Panc1 (cell line): ENCODE measurements at regions not wholly inside any gene's neighbourhood (a gene's known extent, or its start where the extent isn't known, plus 50 kb on each side); places are given as distances from the start of the nearest gene placed in this dataset.

ENCODE experiments used
- POLR2AphosphoS5 ChIP-seq: IDR thresholded peaks from 2 replicates; pipeline ENCODE4 v1.6.1; 2012; ENCODE audit warnings: mild to moderate bottlenecking, low read depth, low read length, moderate library complexity
- TF ChIP-seq, protein P1 (sequence below): fragments of 450-650 bp; IDR thresholded peaks from 2 replicates; pipeline ENCODE4 v1.5.1; 2017; ENCODE audit warnings: mild to moderate bottlenecking
- TF ChIP-seq, protein P2 (sequence below), 2 experiments: IDR thresholded peaks; 2 replicates each; pipeline ENCODE4 v1.6.1; 2011 to 2012; ENCODE audit warnings: low read depth in 2 of 2, control low read depth in 1 of 2, low read length in 1 of 2, mild to moderate bottlenecking in 1 of 2, moderate library complexity in 1 of 2; ENCODE audit not compliant: insufficient read depth in 1 of 2

DNA sequence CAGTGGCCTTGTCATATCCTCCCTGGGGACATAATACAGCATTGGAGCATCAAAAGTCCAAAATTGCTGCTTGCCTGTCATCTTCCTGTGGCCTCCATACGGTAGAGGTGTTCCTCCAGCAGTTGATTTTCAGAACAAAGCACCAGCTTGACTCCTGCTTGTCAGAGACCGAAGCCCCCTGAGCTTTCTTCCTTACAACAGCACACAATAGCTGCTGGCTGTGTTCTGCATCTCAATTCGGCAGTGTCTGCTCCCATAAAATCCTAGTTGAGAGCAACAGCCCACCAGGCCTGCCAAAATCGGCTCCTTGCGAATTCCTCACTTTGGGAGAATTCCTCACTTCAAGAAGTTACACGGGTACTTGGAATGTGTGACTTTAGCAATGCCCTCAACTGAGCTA is 372.9 kb downstream of the SAMD5 start:
- TF ChIP-seq, protein P1, sequence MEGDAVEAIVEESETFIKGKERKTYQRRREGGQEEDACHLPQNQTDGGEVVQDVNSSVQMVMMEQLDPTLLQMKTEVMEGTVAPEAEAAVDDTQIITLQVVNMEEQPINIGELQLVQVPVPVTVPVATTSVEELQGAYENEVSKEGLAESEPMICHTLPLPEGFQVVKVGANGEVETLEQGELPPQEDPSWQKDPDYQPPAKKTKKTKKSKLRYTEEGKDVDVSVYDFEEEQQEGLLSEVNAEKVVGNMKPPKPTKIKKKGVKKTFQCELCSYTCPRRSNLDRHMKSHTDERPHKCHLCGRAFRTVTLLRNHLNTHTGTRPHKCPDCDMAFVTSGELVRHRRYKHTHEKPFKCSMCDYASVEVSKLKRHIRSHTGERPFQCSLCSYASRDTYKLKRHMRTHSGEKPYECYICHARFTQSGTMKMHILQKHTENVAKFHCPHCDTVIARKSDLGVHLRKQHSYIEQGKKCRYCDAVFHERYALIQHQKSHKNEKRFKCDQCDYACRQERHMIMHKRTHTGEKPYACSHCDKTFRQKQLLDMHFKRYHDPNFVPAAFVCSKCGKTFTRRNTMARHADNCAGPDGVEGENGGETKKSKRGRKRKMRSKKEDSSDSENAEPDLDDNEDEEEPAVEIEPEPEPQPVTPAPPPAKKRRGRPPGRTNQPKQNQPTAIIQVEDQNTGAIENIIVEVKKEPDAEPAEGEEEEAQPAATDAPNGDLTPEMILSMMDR, result no peak
- TF ChIP-seq, protein P2, sequence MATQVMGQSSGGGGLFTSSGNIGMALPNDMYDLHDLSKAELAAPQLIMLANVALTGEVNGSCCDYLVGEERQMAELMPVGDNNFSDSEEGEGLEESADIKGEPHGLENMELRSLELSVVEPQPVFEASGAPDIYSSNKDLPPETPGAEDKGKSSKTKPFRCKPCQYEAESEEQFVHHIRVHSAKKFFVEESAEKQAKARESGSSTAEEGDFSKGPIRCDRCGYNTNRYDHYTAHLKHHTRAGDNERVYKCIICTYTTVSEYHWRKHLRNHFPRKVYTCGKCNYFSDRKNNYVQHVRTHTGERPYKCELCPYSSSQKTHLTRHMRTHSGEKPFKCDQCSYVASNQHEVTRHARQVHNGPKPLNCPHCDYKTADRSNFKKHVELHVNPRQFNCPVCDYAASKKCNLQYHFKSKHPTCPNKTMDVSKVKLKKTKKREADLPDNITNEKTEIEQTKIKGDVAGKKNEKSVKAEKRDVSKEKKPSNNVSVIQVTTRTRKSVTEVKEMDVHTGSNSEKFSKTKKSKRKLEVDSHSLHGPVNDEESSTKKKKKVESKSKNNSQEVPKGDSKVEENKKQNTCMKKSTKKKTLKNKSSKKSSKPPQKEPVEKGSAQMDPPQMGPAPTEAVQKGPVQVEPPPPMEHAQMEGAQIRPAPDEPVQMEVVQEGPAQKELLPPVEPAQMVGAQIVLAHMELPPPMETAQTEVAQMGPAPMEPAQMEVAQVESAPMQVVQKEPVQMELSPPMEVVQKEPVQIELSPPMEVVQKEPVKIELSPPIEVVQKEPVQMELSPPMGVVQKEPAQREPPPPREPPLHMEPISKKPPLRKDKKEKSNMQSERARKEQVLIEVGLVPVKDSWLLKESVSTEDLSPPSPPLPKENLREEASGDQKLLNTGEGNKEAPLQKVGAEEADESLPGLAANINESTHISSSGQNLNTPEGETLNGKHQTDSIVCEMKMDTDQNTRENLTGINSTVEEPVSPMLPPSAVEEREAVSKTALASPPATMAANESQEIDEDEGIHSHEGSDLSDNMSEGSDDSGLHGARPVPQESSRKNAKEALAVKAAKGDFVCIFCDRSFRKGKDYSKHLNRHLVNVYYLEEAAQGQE (IDR thresholded peaks at IDR 0.05; ENCODE audit: insufficient read depth in 1 of 2, low read depth in 2 of 2, low read length in 1 of 2), result no peak
- TF ChIP-seq POLR2AphosphoS5, result no peak
